Pancreas (tissue), 10 donors: ENCODE measurements at regions not wholly inside any gene's neighbourhood (a gene's known extent, or its start where the extent isn't known, plus 50 kb on each side); places are given as distances from the start of the nearest gene placed in this dataset.

Source experiments
- ATAC-seq, 4 donors: fragments of 200-7000 bp; cut with Tn5 transposase; one replicate each; pipeline versions ENCODE4 v1.8.0 to v1.9.1; 2020; ENCODE audit warnings: mild to moderate bottlenecking in 4 of 4, moderate library complexity in 4 of 4
- DNase-seq, 6 donors: peaks; one replicate each; pipeline ENCODE4 v3.0.0-alpha.2; 2020
- FAIRE-seq: peaks from 2 replicates; lab custom pipeline; 2012; peaks lifted over from hg19 to GRCh38; lab: Jason Lieb, UNC
- H3K27ac ChIP-seq, 4 donors: fragments of 200-600 bp; sonication (generic); 1 replicate in 3 of 4; 2 replicates in 1 of 4; pipeline versions ENCODE4 v1.5.0 to v1.8.0; 2020
- H3K27me3 ChIP-seq, 4 donors: fragments of 200-600 bp; one replicate each; pipeline ENCODE4 v1.8.0; 2021
- H3K36me3 ChIP-seq, 3 donors: fragments of 200-600 bp; sonication (generic) in 1 of 3; one replicate each; pipeline versions ENCODE4 v1.5.0 to v1.8.0; 2020 to 2021
- H3K4me1 ChIP-seq, 3 donors: fragments of 200-600 bp; one replicate each; pipeline ENCODE4 v1.8.0; 2021
- H3K4me3 ChIP-seq, 4 donors: fragments of 200-600 bp; sonication (generic) in 2 of 4; one replicate each; pipeline versions ENCODE4 v1.5.0 to v1.8.0; 2020 to 2021
- H3K9me3 ChIP-seq, 4 donors: fragments of 200-600 bp; one replicate each; pipeline ENCODE4 v1.8.0; 2021
- CTCF ChIP-seq, 4 donors: fragments of 200-600 bp; sonication (generic) in 3 of 4; IDR thresholded peaks; one replicate each; pipeline versions ENCODE4 v1.5.0 to v1.8.0; 2021; ENCODE audit warnings: antibody characterized with exemption in 4 of 4
- WGBS, 2 donors: extraction: QIAGEN DNeasy Blood & Tissue Kit; methylation state at CpG; one replicate each; pipeline ENCODE4 v1.1.7; 2013; 5-methylcytosine and 5-hydroxymethylcytosine counted together
- intact Hi-C, 3 donors: fragments of 100-400 bp; cut with DNase I; formaldehyde crosslinking; loops; one replicate each; pipeline versions ENCODE4 v1.11.1 to v1.14.2; 2022
- donor health status: healthy with polysubstance abuse.
- donor health status: DM: no; HTN: no; CAD: no; lungs with moderate emphysema.
- donor health status: DM: no; HTN: no; CAD: no.
- donor health status: control.
- donor health status: control.
- donor health status: Bipolar disorder and iron deficiency.
- donor health status: DM: yes; HTN: yes; CAD: no.
- donor health status: DM: no; HTN: no; CAD: no.
- donor health status: DM: no; HTN: no; CAD: no.
- donor health status: DM: yes; HTN: yes; CAD: no.

GRCh38 chr16:55115506-55115905 lies 184.8 kb downstream of the IRX5 start:
- no peaks in the 10 kb centered on the region for H3K9me3 ChIP-seq
- no peak overlapping the region for H3K4me3 ChIP-seq
- ATAC-seq (no peak), DNase-seq (no peak), FAIRE-seq (no peak)
- no peak overlapping the region for H3K27ac ChIP-seq
- H3K4me1 ChIP-seq = no peaks in the 10 kb centered on the region
- intact Hi-C loops = no loop called here
- no peak for TF ChIP-seq CTCF (IDR thresholded peaks at IDR 0.05)
- 94 to 95% methylated on average over 2 of the region's 2 CpGs for WGBS, 2 donors
- no peaks in the 10 kb centered on the region for H3K36me3 ChIP-seq
- H3K27me3 ChIP-seq = no peaks in the 10 kb centered on the region

- H3K27me3 ChIP-seq = no peaks in the 10 kb centered on the region
- H3K4me3 ChIP-seq = no peak overlapping the region
- FAIRE-seq (no peak), ATAC-seq (no peak), DNase-seq (no peak)
- intact Hi-C loops = no loop called here
- no peaks in the 10 kb centered on the region for H3K9me3 ChIP-seq
- TF ChIP-seq CTCF (IDR thresholded peaks at IDR 0.05) = no peak
- no peaks in the 10 kb centered on the region for H3K4me1 ChIP-seq
- 80 to 85% methylated on average over 14 of the region's 14 CpGs for WGBS, 2 donors
- H3K27ac ChIP-seq = no peak overlapping the region
- no peaks in the 10 kb centered on the region for H3K36me3 ChIP-seq
Observed at GRCh38 chr16:55116165-55116920, 185.7 kb downstream of the IRX5 start.

- Histone ChIP-seq H3K27ac (no peak overlapping the region), H3K27me3 (no peaks in the 10 kb centered on the region), H3K4me3 (no peak overlapping the region), H3K4me1 (no peaks in the 10 kb centered on the region), H3K36me3 (no peaks in the 10 kb centered on the region), H3K9me3 (no peaks in the 10 kb centered on the region)
- TF ChIP-seq CTCF (IDR thresholded peaks at IDR 0.05) = no peak
- DNase-seq (no peak), FAIRE-seq (no peak), ATAC-seq (no peak)
- intact Hi-C loops = no loop called here
- 84 to 88% methylated on average over 10 of the region's 10 CpGs for WGBS, 2 donors
Observed at GRCh38 chr16:55118701-55119260, 188.1 kb downstream of the IRX5 start.

GRCh38 chr16:55120408-55120807 lies 189.7 kb downstream of the IRX5 start:
- intact Hi-C loops = no loop called here
- no peaks in the 10 kb centered on the region for H3K36me3 ChIP-seq
- no peaks in the 10 kb centered on the region for H3K27me3 ChIP-seq
- ATAC-seq (no peak), FAIRE-seq (no peak), DNase-seq (no peak)
- 34 to 43% methylated on average over 2 of the region's 2 CpGs for WGBS, 2 donors
- H3K9me3 ChIP-seq = no peaks in the 10 kb centered on the region
- TF ChIP-seq CTCF (IDR thresholded peaks at IDR 0.05) = no peak
- H3K4me3 ChIP-seq = no peak overlapping the region
- no peaks in the 10 kb centered on the region for H3K4me1 ChIP-seq
- H3K27ac ChIP-seq = no peak overlapping the region

- WGBS, 2 donors = 66 to 70% methylated on average over 4 of the region's 4 CpGs
Observed at GRCh38 chr16:55120826-55121225, 190.2 kb downstream of the IRX5 start.

More at GRCh38 chr16:55120826-55121225, 190.2 kb downstream of the IRX5 start:
- Histone ChIP-seq H3K9me3 (no peaks in the 10 kb centered on the region), H3K27me3 (no peaks in the 10 kb centered on the region), H3K27ac (no peak overlapping the region), H3K4me1 (no peaks in the 10 kb centered on the region), H3K4me3 (no peak overlapping the region), H3K36me3 (no peaks in the 10 kb centered on the region)
- intact Hi-C loops = no loop called here
- DNase-seq (no peak), ATAC-seq (no peak), FAIRE-seq (no peak)
- TF ChIP-seq CTCF (IDR thresholded peaks at IDR 0.05) = no peak
